GM23248 (cell line): ENCODE measurements at regions not wholly inside any gene's neighbourhood (a gene's known extent, or its start where the extent isn't known, plus 50 kb on each side); places are given as distances from the start of the nearest gene placed in this dataset.

Source experiments
- EZH2 ChIP-seq: fragments of 200-600 bp; sonication (generic); IDR thresholded peaks from 2 replicates; pipeline ENCODE4 v1.6.1; 2018; ENCODE audit warnings: antibody characterized with exemption, mild to moderate bottlenecking; ENCODE audit not compliant: insufficient read depth, poor library complexity, severe bottlenecking
- EZH2phosphoT487 ChIP-seq: fragments of 200-600 bp; sonication (generic); IDR thresholded peaks from 2 replicates; pipeline ENCODE4 v1.6.1; 2018; ENCODE audit warnings: antibody characterized with exemption, moderate library complexity, mild to moderate bottlenecking, low read depth; ENCODE audit not compliant: insufficient read depth

DNA sequence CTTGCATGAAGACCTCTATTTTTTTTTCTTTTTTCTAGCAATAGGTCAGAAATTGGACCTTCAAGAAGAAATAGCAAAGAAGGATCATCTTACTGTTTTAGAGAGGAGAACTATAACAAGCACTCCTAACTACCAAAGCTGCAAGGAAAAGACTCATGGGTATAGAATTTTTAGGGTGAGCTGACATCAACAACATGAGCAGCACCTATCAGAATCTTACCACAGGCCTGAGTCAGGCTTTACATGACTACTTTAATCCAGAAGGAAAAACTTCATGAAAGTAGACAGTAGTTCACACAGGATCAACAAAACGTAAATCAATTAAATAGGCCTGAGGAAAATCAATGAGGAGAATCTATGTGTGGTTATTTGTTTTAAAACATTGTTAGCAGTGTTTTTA lies 130.5 kb downstream of the FAM76B start:
- TF ChIP-seq EZH2, result no peak
- TF ChIP-seq EZH2phosphoT487, result no peak
